Brain microvascular endothelial cell (primary cell): ENCODE measurements at regions not wholly inside any gene's neighbourhood (a gene's known extent, or its start where the extent isn't known, plus 50 kb on each side); places are given as distances from the start of the nearest gene placed in this dataset.

Source experiments
- DNase-seq: peaks from one replicate; pipeline ENCODE4 v3.0.0-alpha.2; 2020
- H3K27ac ChIP-seq: fragments of 250-450 bp; sonication (Bioruptor Pico); 2 replicates; pipeline ENCODE4 v1.5.1; 2020; ENCODE audit warnings: mild to moderate bottlenecking, moderate library complexity
- H3K27me3 ChIP-seq: fragments of 250-450 bp; sonication (Bioruptor Pico); replicated peaks from 2 replicates; pipeline ENCODE4 v1.5.1; 2020; ENCODE audit warnings: mild to moderate bottlenecking
- H3K36me3 ChIP-seq: fragments of 250-450 bp; sonication (Bioruptor Pico); replicated peaks from 2 replicates; pipeline ENCODE4 v1.5.1; 2020; ENCODE audit warnings: mild to moderate bottlenecking
- H3K4me3 ChIP-seq: 2 replicates; pipeline ENCODE4 v1.5.1; 2011; ENCODE audit warnings: low read depth, mild to moderate bottlenecking, control low read depth, low read length, moderate library complexity
- in situ Hi-C: cut with HindIII; loops from 2 replicates; pipeline ENCODE4 v1.10.0; 2017; ENCODE audit warnings: low sequenced_read_pairs, low pct_ligation_motif_present
- TF ChIP-seq, protein P1 (sequence below): IDR thresholded peaks from 2 replicates; pipeline ENCODE4 v1.5.1; 2011; ENCODE audit warnings: low read depth, mild to moderate bottlenecking, moderate library complexity, low read length, control low read depth, inconsistent platforms; ENCODE audit errors: missing control alignments

DNA sequence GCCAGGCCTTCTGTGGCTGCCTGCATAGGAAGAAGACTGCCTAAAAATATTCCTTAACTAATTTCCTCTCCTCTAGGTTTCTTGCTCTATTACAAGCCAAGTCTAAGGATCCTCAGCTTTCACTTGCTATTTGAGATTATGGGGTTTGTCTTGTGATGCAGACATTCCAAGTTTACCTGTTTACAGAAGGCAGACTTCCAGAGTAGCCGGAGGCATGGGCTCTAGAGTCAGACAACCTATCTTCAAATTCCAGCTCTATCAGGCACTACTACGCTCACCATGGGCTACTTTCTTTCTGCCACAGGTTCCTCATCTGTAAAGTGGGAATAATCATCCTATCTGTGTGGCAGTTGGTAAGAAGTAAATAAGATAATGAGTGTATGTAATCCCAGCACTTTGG, 95.6 kb upstream of the BCL6 start:
- Histone ChIP-seq H3K4me3 (no peak overlapping the region), H3K36me3 (no peaks in the 10 kb centered on the region), H3K27me3 (no peaks in the 10 kb centered on the region), H3K27ac (no peak overlapping the region)
- TF ChIP-seq, protein P1, sequence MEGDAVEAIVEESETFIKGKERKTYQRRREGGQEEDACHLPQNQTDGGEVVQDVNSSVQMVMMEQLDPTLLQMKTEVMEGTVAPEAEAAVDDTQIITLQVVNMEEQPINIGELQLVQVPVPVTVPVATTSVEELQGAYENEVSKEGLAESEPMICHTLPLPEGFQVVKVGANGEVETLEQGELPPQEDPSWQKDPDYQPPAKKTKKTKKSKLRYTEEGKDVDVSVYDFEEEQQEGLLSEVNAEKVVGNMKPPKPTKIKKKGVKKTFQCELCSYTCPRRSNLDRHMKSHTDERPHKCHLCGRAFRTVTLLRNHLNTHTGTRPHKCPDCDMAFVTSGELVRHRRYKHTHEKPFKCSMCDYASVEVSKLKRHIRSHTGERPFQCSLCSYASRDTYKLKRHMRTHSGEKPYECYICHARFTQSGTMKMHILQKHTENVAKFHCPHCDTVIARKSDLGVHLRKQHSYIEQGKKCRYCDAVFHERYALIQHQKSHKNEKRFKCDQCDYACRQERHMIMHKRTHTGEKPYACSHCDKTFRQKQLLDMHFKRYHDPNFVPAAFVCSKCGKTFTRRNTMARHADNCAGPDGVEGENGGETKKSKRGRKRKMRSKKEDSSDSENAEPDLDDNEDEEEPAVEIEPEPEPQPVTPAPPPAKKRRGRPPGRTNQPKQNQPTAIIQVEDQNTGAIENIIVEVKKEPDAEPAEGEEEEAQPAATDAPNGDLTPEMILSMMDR: no peak
- DNase-seq: no peak
- in situ Hi-C loops: no loop called here

DNA sequence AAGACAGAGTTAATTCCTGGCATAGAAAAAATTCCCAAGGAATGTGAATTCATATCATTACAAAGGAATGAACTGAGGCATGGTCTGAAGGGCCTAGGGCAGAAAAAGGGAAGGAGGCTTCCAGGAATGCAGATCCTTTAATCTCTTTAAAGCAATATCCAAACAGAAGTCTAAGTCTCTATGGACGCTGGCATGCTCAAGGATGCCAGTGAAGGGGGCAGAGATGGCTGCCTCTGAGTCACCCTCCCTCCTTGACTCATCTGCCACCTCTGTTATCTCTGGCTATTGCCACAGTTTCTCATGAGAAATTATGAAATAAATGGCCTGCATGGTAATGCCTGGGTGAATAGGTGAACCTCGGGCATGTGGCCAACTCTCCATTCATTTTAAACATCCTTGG, 96.3 kb upstream of the BCL6 start:
- no peak for DNase-seq
- in situ Hi-C loops: no loop called here
- Histone ChIP-seq H3K27me3 (no peaks in the 10 kb centered on the region), H3K4me3 (no peak overlapping the region), H3K27ac (no peak overlapping the region), H3K36me3 (no peaks in the 10 kb centered on the region)
- TF ChIP-seq, protein P1: no peak

DNA sequence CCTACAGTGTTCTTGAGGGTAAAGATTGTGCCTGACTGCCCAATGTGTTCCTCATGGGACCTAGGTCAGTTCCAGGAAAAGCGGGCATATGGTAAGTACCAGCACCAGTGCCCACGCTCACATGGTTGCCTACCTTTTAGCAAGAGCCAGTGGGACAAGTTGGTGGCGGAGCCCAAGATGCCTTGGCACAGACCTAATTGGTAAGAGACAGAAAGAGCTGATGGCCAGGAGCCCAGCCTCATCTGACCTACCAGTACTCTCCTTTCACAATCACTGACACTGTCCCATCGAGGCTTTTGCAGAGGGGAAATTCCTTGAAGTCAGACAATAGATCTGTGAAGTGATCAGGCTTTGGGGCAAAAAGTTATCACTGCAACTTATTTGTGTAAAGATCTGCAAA, 98.4 kb upstream of the BCL6 start:
- Histone ChIP-seq H3K27me3 (no peaks in the 10 kb centered on the region), H3K36me3 (no peaks in the 10 kb centered on the region), H3K27ac (no peak overlapping the region), H3K4me3 (no peak overlapping the region)
- in situ Hi-C loops: no loop called here
- TF ChIP-seq, protein P1: no peak
- DNase-seq: no peak

DNA sequence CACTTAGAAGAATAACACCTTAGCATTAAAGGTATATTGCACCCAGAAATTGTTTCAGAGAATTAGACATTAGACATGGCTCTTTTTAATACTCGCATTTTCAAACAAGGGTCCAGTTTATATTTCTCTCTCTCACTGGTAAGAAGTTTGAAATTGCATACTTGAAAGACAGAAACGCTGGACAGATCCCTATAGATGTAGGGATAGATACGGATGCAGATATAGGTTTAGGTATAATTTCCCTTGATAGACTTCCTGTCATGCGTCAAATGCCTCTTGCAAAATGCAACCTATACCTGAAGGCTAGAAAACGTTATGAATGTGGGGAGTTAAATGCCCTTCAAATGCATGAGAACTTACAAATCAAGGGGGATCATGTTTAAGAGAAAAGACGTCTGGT, 99.4 kb upstream of the BCL6 start:
- H3K36me3 ChIP-seq: no peaks in the 10 kb centered on the region
- H3K27ac ChIP-seq: no peak overlapping the region
- no peaks in the 10 kb centered on the region for H3K27me3 ChIP-seq
- in situ Hi-C loops: no loop called here
- TF ChIP-seq, protein P1: no peak
- no peak for DNase-seq
- no peak overlapping the region for H3K4me3 ChIP-seq

DNA sequence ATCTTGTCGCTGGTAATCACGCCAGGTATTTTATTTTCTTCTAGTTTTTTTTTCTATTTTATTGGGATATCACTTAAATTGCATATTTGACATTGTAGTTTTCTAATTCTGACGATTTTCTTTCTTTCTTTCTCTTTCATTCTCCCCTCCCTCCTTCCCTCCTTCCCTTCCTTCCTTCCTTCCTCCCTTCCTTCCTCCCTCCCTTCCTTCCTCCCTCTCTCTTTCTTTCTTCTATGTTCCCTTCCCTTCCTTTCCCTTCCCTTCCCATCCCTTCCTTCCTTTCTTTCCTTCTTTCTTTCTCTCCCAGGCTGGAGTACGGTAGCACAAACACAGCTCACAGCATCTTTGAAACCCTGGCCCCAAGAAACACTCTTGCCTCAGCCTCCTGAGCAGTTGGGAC, 100.6 kb upstream of the BCL6 start:
- TF ChIP-seq, protein P1: no peak
- Histone ChIP-seq H3K27ac (no peak overlapping the region), H3K27me3 (no peaks in the 10 kb centered on the region), H3K36me3 (no peaks in the 10 kb centered on the region), H3K4me3 (no peak overlapping the region)
- no peak for DNase-seq
- in situ Hi-C loops: no loop called here

DNA sequence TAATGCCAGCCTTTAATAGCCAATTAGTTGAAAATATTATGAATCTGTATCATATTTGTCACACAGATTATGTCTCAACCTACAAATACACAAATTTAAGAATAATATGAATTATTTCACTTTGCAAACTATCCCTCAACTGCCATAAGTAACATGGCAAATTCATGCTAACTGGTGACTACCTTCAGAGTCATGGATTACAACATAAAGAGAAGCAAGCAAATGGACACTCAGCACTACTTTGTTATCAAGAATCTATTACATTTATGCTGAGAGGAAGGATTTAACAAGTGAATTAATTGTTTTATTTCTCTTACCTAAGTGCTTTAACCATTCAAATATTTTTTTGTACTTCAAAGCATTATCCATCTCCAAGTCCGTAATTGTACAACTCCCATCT, 103.1 kb upstream of the BCL6 start:
- DNase-seq: no peak
- H3K36me3 ChIP-seq: no peaks in the 10 kb centered on the region
- in situ Hi-C loops: no loop called here
- TF ChIP-seq, protein P1: no peak
- no peak overlapping the region for H3K4me3 ChIP-seq
- H3K27ac ChIP-seq: no peak overlapping the region
- H3K27me3 ChIP-seq: no peaks in the 10 kb centered on the region
